AML-193 (cell line): ENCODE measurements at regions not wholly inside any gene's neighbourhood (a gene's known extent, or its start where the extent isn't known, plus 50 kb on each side); places are given as distances from the start of the nearest gene placed in this dataset.
"Not testable (repeated sequence)": the region's sequence is repeated elsewhere in the genome, so short reads cannot be mapped to it uniquely, and the experiment has no call there.

Source experiments
- DNase-seq, 2 experiments: peaks; one replicate each; lab custom pipeline; 2025; lab: John Stamatoyannopoulos, UW

- no peak for DNase-seq
Observed at GRCh38 chr6:19552076-19552475, 285.1 kb upstream of the ID4 start.

GRCh38 chr6:19552588-19552987 lies 284.6 kb upstream of the ID4 start:
- DNase-seq: no peak

GRCh38 chr6:19554356-19555225 lies 282.6 kb upstream of the ID4 start:
- DNase-seq: no peak

- DNase-seq: no peak
Observed at GRCh38 chr6:19557191-19557590, 280.0 kb upstream of the ID4 start.

- no peak for DNase-seq
Observed at GRCh38 chr6:19558201-19558600, 279.0 kb upstream of the ID4 start.

GRCh38 chr6:19558934-19559333 lies 278.2 kb upstream of the ID4 start:
- no peak for DNase-seq

- DNase-seq: no peak
Observed at GRCh38 chr6:19562468-19562867, 274.7 kb upstream of the ID4 start.

- DNase-seq: no peak
Observed at GRCh38 chr6:19569563-19569962, 267.6 kb upstream of the ID4 start.

- no peak for DNase-seq
Observed at GRCh38 chr6:19571176-19571575, 266.0 kb upstream of the ID4 start.

- no peak for DNase-seq
Observed at GRCh38 chr6:19578481-19578880, 258.7 kb upstream of the ID4 start.

GRCh38 chr6:19584207-19584606 lies 253.0 kb upstream of the ID4 start:
- not testable (repeated sequence) for DNase-seq

GRCh38 chr6:19587238-19587942 lies 249.8 kb upstream of the ID4 start:
- no peak for DNase-seq

GRCh38 chr6:19590501-19591131 lies 246.6 kb upstream of the ID4 start:
- no peak for DNase-seq

- no peak for DNase-seq
Observed at GRCh38 chr6:19597809-19598320, 239.3 kb upstream of the ID4 start.

- DNase-seq: no peak
Observed at GRCh38 chr6:19599796-19600464, 237.2 kb upstream of the ID4 start.

GRCh38 chr6:19602434-19603013 lies 234.6 kb upstream of the ID4 start:
- no peak for DNase-seq

GRCh38 chr6:19603721-19604120 lies 233.4 kb upstream of the ID4 start:
- DNase-seq: no peak

- no peak for DNase-seq
Observed at GRCh38 chr6:19605624-19606023, 231.5 kb upstream of the ID4 start.

- DNase-seq: no peak
Observed at GRCh38 chr6:19608546-19608945, 228.6 kb upstream of the ID4 start.

GRCh38 chr6:19609972-19610641 lies 227.1 kb upstream of the ID4 start:
- DNase-seq: no peak
